IMR-90 (cell line): ENCODE measurements at regions not wholly inside any gene's neighbourhood (a gene's known extent, or its start where the extent isn't known, plus 50 kb on each side); places are given as distances from the start of the nearest gene placed in this dataset.

Experiments
- BHLHE40 ChIP-seq: fragments of 150-350 bp; IDR thresholded peaks from 2 replicates; pipeline ENCODE4 v1.6.1; 2016; ENCODE audit warnings: mild to moderate bottlenecking, low read depth, low read length
- CEBPB ChIP-seq: IDR thresholded peaks from 2 replicates; pipeline ENCODE4 v1.6.1; 2012; ENCODE audit warnings: low read depth, low read length, improper control_type of control experiment
- CHD1 ChIP-seq: IDR thresholded peaks from 2 replicates; pipeline ENCODE4 v1.6.1; 2012; ENCODE audit warnings: low read depth, low read length, improper control_type of control experiment
- MAFK ChIP-seq: IDR thresholded peaks from 2 replicates; pipeline ENCODE4 v1.6.1; 2012; ENCODE audit warnings: low read depth, low read length, improper control_type of control experiment
- MAZ ChIP-seq: IDR thresholded peaks from 2 replicates; pipeline ENCODE4 v1.6.1; 2012; ENCODE audit warnings: low read depth, mild to moderate bottlenecking, low read length, improper control_type of control experiment, moderate library complexity, borderline replicate concordance
- MXI1 ChIP-seq: IDR thresholded peaks from 2 replicates; pipeline ENCODE4 v1.6.1; 2012; ENCODE audit warnings: low read depth, mild to moderate bottlenecking, low read length, moderate library complexity, borderline replicate concordance
- NFE2L2 ChIP-seq: fragments of 150-350 bp; IDR thresholded peaks from 2 replicates; pipeline ENCODE4 v1.6.1; 2016; ENCODE audit warnings: low read depth, mild to moderate bottlenecking, low read length
- POLR2A ChIP-seq: IDR thresholded peaks from 2 replicates; pipeline ENCODE4 v1.6.1; 2012; ENCODE audit warnings: mild to moderate bottlenecking, low read depth, low read length
- RAD21 ChIP-seq: IDR thresholded peaks from 2 replicates; pipeline ENCODE4 v1.6.1; 2012; ENCODE audit warnings: low read length, improper control_type of control experiment
- TF ChIP-seq, protein P1 (sequence below): conservative IDR thresholded peaks from 2 replicates; pipeline ENCODE4 v1.5.1; 2012; ENCODE audit warnings: mild to moderate bottlenecking, low read depth, low read length, improper control_type of control experiment
- TF ChIP-seq, protein P2 (sequence below): fragments of 150-350 bp; IDR thresholded peaks from 2 replicates; pipeline ENCODE4 v1.6.1; 2016; ENCODE audit warnings: low read depth, mild to moderate bottlenecking, low read length, moderate library complexity, borderline replicate concordance
- TF ChIP-seq, protein P3 (sequence below): fragments of 150-350 bp; IDR thresholded peaks from 2 replicates; pipeline ENCODE4 v1.6.1; 2017; ENCODE audit warnings: mild to moderate bottlenecking, antibody characterized with exemption, low read length, low read depth

DNA sequence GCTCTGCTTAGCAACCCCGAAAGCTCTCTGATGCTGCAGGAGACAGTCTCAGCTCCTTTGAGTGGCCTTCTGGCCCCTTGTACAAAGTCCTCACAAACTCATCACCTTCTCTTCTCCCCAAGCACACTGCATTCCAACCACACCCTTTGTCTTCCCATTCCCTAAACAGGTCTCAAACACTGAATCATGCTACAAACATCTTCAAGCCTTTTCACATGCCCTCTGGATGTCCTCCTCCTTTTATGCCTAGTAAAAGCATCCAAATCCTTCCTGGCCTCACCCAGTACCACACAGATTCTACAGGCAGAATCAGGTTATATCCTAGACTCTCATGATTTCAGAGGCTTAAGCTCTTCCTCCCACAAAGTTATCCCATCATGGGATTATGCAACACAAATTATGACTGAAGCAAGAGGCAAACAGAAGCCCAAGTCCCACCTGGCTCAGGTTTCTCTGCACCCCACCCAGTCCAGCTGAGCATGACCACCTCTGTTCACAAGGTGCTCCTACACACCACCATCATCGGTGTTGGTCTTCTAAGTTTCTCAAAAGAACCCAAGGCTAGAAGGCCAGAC, 61.4 kb upstream of the PCED1B start:
- TF ChIP-seq, protein P1, sequence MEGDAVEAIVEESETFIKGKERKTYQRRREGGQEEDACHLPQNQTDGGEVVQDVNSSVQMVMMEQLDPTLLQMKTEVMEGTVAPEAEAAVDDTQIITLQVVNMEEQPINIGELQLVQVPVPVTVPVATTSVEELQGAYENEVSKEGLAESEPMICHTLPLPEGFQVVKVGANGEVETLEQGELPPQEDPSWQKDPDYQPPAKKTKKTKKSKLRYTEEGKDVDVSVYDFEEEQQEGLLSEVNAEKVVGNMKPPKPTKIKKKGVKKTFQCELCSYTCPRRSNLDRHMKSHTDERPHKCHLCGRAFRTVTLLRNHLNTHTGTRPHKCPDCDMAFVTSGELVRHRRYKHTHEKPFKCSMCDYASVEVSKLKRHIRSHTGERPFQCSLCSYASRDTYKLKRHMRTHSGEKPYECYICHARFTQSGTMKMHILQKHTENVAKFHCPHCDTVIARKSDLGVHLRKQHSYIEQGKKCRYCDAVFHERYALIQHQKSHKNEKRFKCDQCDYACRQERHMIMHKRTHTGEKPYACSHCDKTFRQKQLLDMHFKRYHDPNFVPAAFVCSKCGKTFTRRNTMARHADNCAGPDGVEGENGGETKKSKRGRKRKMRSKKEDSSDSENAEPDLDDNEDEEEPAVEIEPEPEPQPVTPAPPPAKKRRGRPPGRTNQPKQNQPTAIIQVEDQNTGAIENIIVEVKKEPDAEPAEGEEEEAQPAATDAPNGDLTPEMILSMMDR, result no peak
- no peak for TF ChIP-seq RAD21
- no peak for TF ChIP-seq BHLHE40
- TF ChIP-seq POLR2A, result no peak
- TF ChIP-seq, protein P2, sequence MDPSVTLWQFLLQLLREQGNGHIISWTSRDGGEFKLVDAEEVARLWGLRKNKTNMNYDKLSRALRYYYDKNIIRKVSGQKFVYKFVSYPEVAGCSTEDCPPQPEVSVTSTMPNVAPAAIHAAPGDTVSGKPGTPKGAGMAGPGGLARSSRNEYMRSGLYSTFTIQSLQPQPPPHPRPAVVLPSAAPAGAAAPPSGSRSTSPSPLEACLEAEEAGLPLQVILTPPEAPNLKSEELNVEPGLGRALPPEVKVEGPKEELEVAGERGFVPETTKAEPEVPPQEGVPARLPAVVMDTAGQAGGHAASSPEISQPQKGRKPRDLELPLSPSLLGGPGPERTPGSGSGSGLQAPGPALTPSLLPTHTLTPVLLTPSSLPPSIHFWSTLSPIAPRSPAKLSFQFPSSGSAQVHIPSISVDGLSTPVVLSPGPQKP, result no peak
- no peak for TF ChIP-seq MAZ
- TF ChIP-seq MXI1, result no peak
- no peak for TF ChIP-seq NFE2L2
- TF ChIP-seq, protein P3, sequence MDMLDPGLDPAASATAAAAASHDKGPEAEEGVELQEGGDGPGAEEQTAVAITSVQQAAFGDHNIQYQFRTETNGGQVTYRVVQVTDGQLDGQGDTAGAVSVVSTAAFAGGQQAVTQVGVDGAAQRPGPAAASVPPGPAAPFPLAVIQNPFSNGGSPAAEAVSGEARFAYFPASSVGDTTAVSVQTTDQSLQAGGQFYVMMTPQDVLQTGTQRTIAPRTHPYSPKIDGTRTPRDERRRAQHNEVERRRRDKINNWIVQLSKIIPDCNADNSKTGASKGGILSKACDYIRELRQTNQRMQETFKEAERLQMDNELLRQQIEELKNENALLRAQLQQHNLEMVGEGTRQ, result no peak
- TF ChIP-seq CEBPB, result peak; percentile 68
- no peak for TF ChIP-seq MAFK
- no peak for TF ChIP-seq CHD1
